Thoracic aorta (tissue), 2 donors: ENCODE measurements at regions not wholly inside any gene's neighbourhood (a gene's known extent, or its start where the extent isn't known, plus 50 kb on each side); places are given as distances from the start of the nearest gene placed in this dataset.

Source experiments
- ATAC-seq: fragments of 150-250 bp; one replicate; pipeline ENCODE4 v1.8.0; 2017; ENCODE audit warnings: low read depth; ENCODE audit not compliant: insufficient number of reproducible peaks, low FRiP score
- DNase-seq: peaks from one replicate; pipeline ENCODE4 v3.0.0-alpha.2; 2020; ENCODE audit warnings: low spot score
- H3K27ac ChIP-seq, 2 donors: fragments of 200-600 bp; sonication (generic); 1 replicate in 1 of 2; 2 replicates in 1 of 2; pipeline ENCODE4 v1.5.1; 2016; ENCODE audit warnings: mild to moderate bottlenecking in 2 of 2, moderate library complexity in 2 of 2
- H3K27me3 ChIP-seq: fragments of 200-600 bp; sonication (generic); replicated peaks from 2 replicates; pipeline ENCODE4 v1.6.0; 2016; ENCODE audit warnings: mild to moderate bottlenecking; ENCODE audit not compliant: insufficient read depth
- H3K36me3 ChIP-seq: fragments of 200-600 bp; sonication (generic); one replicate; pipeline ENCODE4 v1.5.1; 2016
- H3K4me1 ChIP-seq, 2 donors: fragments of 200-600 bp; sonication (generic); 1 replicate in 1 of 2; 2 replicates in 1 of 2; pipeline versions ENCODE4 v1.5.1 to v1.6.0; 2016; ENCODE audit warnings: low read depth in 2 of 2, mild to moderate bottlenecking in 1 of 2; ENCODE audit not compliant: control insufficient read depth in 1 of 2
- H3K4me3 ChIP-seq: fragments of 200-600 bp; sonication (generic); 2 replicates; pipeline ENCODE4 v1.5.1; 2016; ENCODE audit warnings: mild to moderate bottlenecking
- H3K9me3 ChIP-seq: fragments of 200-600 bp; sonication (generic); 2 replicates; pipeline ENCODE4 v1.5.1; 2016
- CTCF ChIP-seq: fragments of 200-600 bp; sonication (generic); IDR thresholded peaks from one replicate; pipeline ENCODE4 v1.5.1; 2019; ENCODE audit warnings: antibody characterized with exemption

GRCh38 chr1:164337885-164338284 is 221.1 kb upstream of the PBX1 start:
- DNase-seq, result no peak
- no peak overlapping the region for H3K27ac ChIP-seq
- H3K36me3 ChIP-seq, result no peaks in the 10 kb centered on the region
- H3K4me3 ChIP-seq, result no peak overlapping the region
- H3K4me1 ChIP-seq, result no peaks in the 10 kb centered on the region
- H3K9me3 ChIP-seq, result no peaks in the 10 kb centered on the region
- ATAC-seq, result no peak
- H3K27me3 ChIP-seq, result no peaks in the 10 kb centered on the region
- TF ChIP-seq CTCF, result no peak

GRCh38 chr1:164343189-164343588 is 215.8 kb upstream of the PBX1 start:
- Histone ChIP-seq H3K27ac (no peak overlapping the region), H3K9me3 (peaks cover 6% of the 10 kb centered on the region), H3K4me1 (no peaks in the 10 kb centered on the region), H3K36me3 (no peaks in the 10 kb centered on the region), H3K4me3 (no peak overlapping the region), H3K27me3 (no peaks in the 10 kb centered on the region)
- no peak for TF ChIP-seq CTCF
- no peak for ATAC-seq
- no peak for DNase-seq

GRCh38 chr1:164347980-164348379 is 211.0 kb upstream of the PBX1 start:
- no peak for TF ChIP-seq CTCF
- H3K36me3 ChIP-seq, result no peaks in the 10 kb centered on the region
- H3K4me1 ChIP-seq, result no peaks in the 10 kb centered on the region
- no peaks in the 10 kb centered on the region for H3K27me3 ChIP-seq
- ATAC-seq (no peak), DNase-seq (no peak)
- no peak overlapping the region for H3K27ac ChIP-seq
- H3K9me3 ChIP-seq, result peaks cover 18% of the 10 kb centered on the region
- H3K4me3 ChIP-seq, result no peak overlapping the region

GRCh38 chr1:164356511-164356910 is 202.5 kb upstream of the PBX1 start:
- no peak for ATAC-seq
- H3K27ac ChIP-seq, result no peak overlapping the region
- no peak for DNase-seq
- no peaks in the 10 kb centered on the region for H3K36me3 ChIP-seq
- H3K9me3 ChIP-seq, result peaks cover 3% of the 10 kb centered on the region
- no peak for TF ChIP-seq CTCF
- no peak overlapping the region for H3K4me3 ChIP-seq
- no peaks in the 10 kb centered on the region for H3K27me3 ChIP-seq
- no peaks in the 10 kb centered on the region for H3K4me1 ChIP-seq

- no peak for ATAC-seq
- H3K27me3 ChIP-seq, result no peaks in the 10 kb centered on the region
- no peak for TF ChIP-seq CTCF
These were observed 198.7 kb upstream of the PBX1 start for GRCh38 chr1:164360265-164360664.

More at GRCh38 chr1:164360265-164360664, 198.7 kb upstream of the PBX1 start:
- no peak overlapping the region for H3K4me3 ChIP-seq
- H3K4me1 ChIP-seq, result no peaks in the 10 kb centered on the region
- no peak overlapping the region for H3K27ac ChIP-seq
- H3K9me3 ChIP-seq, result no peaks in the 10 kb centered on the region
- DNase-seq, result no peak
- H3K36me3 ChIP-seq, result no peaks in the 10 kb centered on the region
